Kidney (tissue), 13 donors: ENCODE measurements at regions not wholly inside any gene's neighbourhood (a gene's known extent, or its start where the extent isn't known, plus 50 kb on each side); places are given as distances from the start of the nearest gene placed in this dataset.

ENCODE experiments used
- DNase-seq, 5 donors: peaks; one replicate each; pipeline ENCODE4 v3.0.0-alpha.2; 2013 to 2020
- FAIRE-seq: peaks from 2 replicates; lab custom pipeline; 2012; peaks lifted over from hg19 to GRCh38; lab: Jason Lieb, UNC
- H3K27ac ChIP-seq, 2 donors: one replicate each; pipeline ENCODE4 v1.7.0; 2013; ENCODE audit warnings: low read depth in 2 of 2, low read length in 2 of 2, inconsistent platforms in 1 of 2
- H3K27me3 ChIP-seq: one replicate; pipeline ENCODE4 v1.7.1; 2013; ENCODE audit warnings: low read length, inconsistent platforms; ENCODE audit not compliant: control insufficient read depth, insufficient read depth
- H3K36me3 ChIP-seq, 3 donors: one replicate each; pipeline versions ENCODE4 v1.7.0 to v1.7.1; 2013; ENCODE audit warnings: low read length in 3 of 3, control low read depth in 1 of 3, inconsistent platforms in 1 of 3; ENCODE audit not compliant: insufficient read depth in 3 of 3, control insufficient read depth in 2 of 3
- H3K4me1 ChIP-seq, 3 donors: one replicate each; pipeline versions ENCODE4 v1.7.0 to v1.7.1; 2013; ENCODE audit warnings: low read length in 3 of 3, inconsistent platforms in 1 of 3, low read depth in 1 of 3; ENCODE audit not compliant: control insufficient read depth in 2 of 3, insufficient read depth in 2 of 3
- H3K4me3 ChIP-seq, 3 donors: one replicate each; pipeline versions ENCODE4 v1.7.0 to v1.8.1; 2013; ENCODE audit warnings: low read length in 3 of 3, control low read depth in 1 of 3, inconsistent platforms in 1 of 3
- H3K9ac ChIP-seq, 3 donors: one replicate each; pipeline versions ENCODE4 v1.7.0 to v1.7.1; 2013; ENCODE audit warnings: low read length in 3 of 3, control low read depth in 1 of 3, inconsistent platforms in 1 of 3
- H3K9me3 ChIP-seq, 3 donors: one replicate each; pipeline versions ENCODE4 v1.7.0 to v1.7.1; 2013; ENCODE audit warnings: low read length in 3 of 3, control low read depth in 1 of 3, inconsistent platforms in 1 of 3; ENCODE audit not compliant: control insufficient read depth in 2 of 3, insufficient read depth in 1 of 3
- CTCF ChIP-seq: IDR thresholded peaks from 3 replicates; pipeline ENCODE4 v1.5.1; 2012; ENCODE audit warnings: mild to moderate bottlenecking, moderate library complexity, borderline replicate concordance; ENCODE audit not compliant: insufficient read depth; ENCODE audit errors: extremely low read depth
- intact Hi-C: fragments of 100-400 bp; cut with DNase I; formaldehyde crosslinking; loops from one replicate; pipeline ENCODE4 v1.11.1; 2022
- donor health status: control.
- donor health status: control.
- donor health status: control.
- donor health status: control.
- donor health status: control.
- donor health status: DM: yes; HTN: yes; CAD: no.
- donor health status: Normal renal cell carcinoma (clear cell type).

GRCh38 chr17:77512062-77512946 lies 371.5 kb downstream of the SEC14L1 start:
- no peak for FAIRE-seq
- intact Hi-C loops, result no loop called here
- Histone ChIP-seq H3K9ac (no peak overlapping the region), H3K4me3 (no peak overlapping the region), H3K27me3 (no peaks in the 10 kb centered on the region), H3K36me3 (no peaks in the 10 kb centered on the region), H3K27ac (no peak overlapping the region), H3K4me1 (no peaks in the 10 kb centered on the region), H3K9me3 (peaks cover 0 to 7% (median 1%) of the 10 kb centered on the region in 3 donors)
- no peak for DNase-seq
- no peak for TF ChIP-seq CTCF

- intact Hi-C loops, result no loop called here
- no peak for FAIRE-seq
- Histone ChIP-seq H3K4me1 (no peaks in the 10 kb centered on the region), H3K27me3 (no peaks in the 10 kb centered on the region), H3K9ac (no peak overlapping the region), H3K27ac (no peak overlapping the region), H3K9me3 (peaks cover 0 to 7% (median 1%) of the 10 kb centered on the region in 3 donors), H3K36me3 (no peaks in the 10 kb centered on the region), H3K4me3 (no peak overlapping the region)
- DNase-seq, result no peak
- no peak for TF ChIP-seq CTCF
Measured at GRCh38 chr17:77513045-77513444, 372.3 kb downstream of the SEC14L1 start.

GRCh38 chr17:77515227-77515626 lies 374.5 kb downstream of the SEC14L1 start:
- no peak overlapping the region for H3K4me3 ChIP-seq
- FAIRE-seq, result no peak
- peaks cover 0 to 7% (median 0%) of the 10 kb centered on the region in 3 donors for H3K9me3 ChIP-seq
- no peaks in the 10 kb centered on the region for H3K36me3 ChIP-seq
- H3K9ac ChIP-seq, result no peak overlapping the region
- no peak overlapping the region for H3K27ac ChIP-seq
- TF ChIP-seq CTCF, result no peak
- intact Hi-C loops, result no loop called here
- no peaks in the 10 kb centered on the region for H3K27me3 ChIP-seq
- H3K4me1 ChIP-seq, result no peaks in the 10 kb centered on the region
- DNase-seq, result no peak
